C4-2B (cell line): ENCODE measurements at regions not wholly inside any gene's neighbourhood (a gene's known extent, or its start where the extent isn't known, plus 50 kb on each side); places are given as distances from the start of the nearest gene placed in this dataset.
"Not testable (repeated sequence)": the region's sequence is repeated elsewhere in the genome, so short reads cannot be mapped to it uniquely, and the experiment has no call there.

Experiments
- H3K27ac ChIP-seq: fragments of 450-650 bp; 2 replicates; pipeline ENCODE4 v1.5.1; 2017
- CTCF ChIP-seq: fragments of 450-650 bp; conservative IDR thresholded peaks from 2 replicates; pipeline ENCODE4 v1.5.1; 2017; ENCODE audit warnings: mild to moderate bottlenecking
- ZFX ChIP-seq: fragments of 450-650 bp; IDR thresholded peaks from 2 replicates; pipeline ENCODE4 v1.6.1; 2017

GRCh38 chr6:137673603-137674002, 179.4 kb upstream of the OLIG3 start:
- TF ChIP-seq CTCF = no peak
- no peak for TF ChIP-seq ZFX
- no peak overlapping the region for H3K27ac ChIP-seq

DNA sequence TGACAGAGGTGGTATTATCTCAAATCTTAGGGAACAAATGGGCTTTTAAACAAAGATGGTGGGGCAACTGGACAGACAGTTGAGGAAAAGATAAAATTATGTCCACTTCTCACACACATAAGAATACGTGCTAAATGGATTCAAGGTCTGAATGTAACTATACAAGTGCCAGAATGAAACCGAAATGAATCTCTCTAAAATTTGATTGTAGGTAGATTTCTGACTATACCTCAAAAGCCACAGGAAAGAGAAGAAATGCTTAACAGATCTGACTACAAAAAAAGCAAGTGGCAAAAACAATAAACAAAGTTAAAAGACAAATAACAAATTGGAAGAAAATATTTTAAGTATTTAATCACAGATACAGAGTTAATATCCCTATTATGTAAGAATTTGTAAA, 182.7 kb upstream of the OLIG3 start:
- no peak overlapping the region for H3K27ac ChIP-seq
- TF ChIP-seq ZFX = no peak
- TF ChIP-seq CTCF = no peak

DNA sequence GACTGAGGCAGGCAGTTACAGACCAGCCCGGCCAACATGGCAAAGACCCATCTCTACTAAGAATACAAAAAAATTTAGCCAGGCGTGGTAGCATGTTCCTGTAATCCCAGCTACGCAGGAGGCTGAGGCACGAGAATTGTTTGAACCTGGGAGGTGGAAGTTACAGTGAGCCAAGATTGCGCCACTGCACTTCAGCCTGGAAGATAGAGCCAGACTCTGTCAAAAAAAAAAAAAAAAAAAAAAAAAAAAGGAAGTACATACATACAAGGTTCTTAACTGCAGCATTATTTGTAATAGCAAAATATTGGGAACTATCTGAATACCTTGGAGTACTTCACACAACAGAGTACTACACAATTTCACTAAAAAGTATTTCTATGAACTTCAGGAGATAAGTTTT, 183.5 kb upstream of the OLIG3 start:
- TF ChIP-seq ZFX (no peak), CTCF (no peak)
- H3K27ac ChIP-seq = no peak overlapping the region

DNA sequence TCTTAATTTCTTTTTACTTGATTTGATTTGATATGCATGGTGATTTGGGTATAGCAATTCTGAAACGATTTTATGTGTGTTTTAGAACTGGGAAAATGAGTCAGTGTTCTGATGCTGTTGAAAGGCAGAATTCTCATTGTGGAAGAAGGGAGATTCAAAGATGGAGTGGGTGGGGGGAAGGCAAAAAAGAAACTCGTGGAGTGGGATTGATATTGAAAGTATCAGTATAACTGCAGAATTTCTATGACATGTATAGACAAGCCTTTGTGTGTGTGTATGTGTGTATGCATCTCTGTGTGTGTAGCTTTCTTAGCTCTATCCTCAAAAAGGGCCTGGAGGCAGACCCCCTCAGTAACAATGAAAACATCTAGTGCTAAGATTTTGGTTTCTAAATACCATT, 184.3 kb upstream of the OLIG3 start:
- H3K27ac ChIP-seq = no peak overlapping the region
- no peak for TF ChIP-seq ZFX
- no peak for TF ChIP-seq CTCF

DNA sequence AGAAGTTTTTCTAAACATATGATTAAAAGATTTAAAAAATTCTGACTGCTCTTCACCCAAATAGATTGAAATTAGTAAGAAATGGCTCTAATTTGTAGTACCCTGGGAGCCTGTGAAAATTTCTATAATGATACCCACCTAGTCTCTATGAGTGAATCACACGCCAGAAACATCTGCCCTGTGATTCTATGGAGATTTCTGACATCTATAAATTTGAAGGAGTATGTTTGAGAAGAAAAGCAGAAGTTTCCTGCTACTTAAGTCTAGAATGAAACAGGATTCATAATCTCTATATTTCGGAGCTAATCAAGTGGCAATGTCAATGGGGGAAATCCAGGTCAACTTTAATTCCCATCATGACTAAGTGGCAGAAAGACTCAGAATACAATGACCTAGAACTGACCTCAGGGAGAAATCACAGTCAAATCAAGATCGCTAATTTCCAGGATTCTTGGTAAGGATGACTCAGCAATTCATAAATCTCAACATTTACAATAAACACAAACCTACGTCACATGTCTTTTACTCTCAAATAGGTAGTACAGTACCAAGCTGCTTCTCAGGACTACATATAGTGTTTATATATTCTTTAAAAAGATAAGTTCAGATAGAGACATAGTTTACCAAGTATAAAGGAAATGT, 186.2 kb upstream of the TNFAIP3 start:
- H3K27ac ChIP-seq = no peak overlapping the region
- TF ChIP-seq ZFX = no peak
- no peak for TF ChIP-seq CTCF

DNA sequence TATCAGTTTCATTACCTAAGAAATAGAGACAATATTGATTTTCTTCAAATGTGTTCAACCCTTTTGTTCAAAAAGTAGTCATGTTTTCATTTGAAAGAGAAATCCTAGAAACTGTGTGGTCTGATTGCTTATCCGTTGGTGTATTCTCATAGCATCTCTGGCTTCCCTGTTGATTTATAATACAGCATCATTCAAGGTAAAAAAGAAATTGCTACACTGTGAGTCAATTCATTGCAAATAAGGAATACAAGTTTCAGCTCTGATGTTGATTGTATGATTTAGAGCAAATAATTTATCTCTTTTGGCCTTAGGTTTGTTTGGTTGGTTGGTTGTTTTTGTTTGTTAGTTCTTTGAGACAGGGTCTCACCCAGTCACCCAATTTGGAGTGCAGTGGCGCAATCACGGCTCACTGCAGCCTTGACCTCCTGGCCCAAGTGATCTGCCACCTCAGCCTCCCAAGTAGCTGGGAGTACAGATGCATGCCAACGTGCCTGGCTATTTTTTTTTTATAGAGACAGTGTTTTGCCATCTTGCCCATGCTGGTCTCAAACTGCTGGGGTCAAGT, 185.5 kb upstream of the TNFAIP3 start:
- TF ChIP-seq CTCF (no peak), ZFX (no peak)
- H3K27ac ChIP-seq = no peak overlapping the region

GRCh38 chr6:137682658-137683057, 184.4 kb upstream of the TNFAIP3 start:
- H3K27ac ChIP-seq = not testable (repeated sequence)

DNA sequence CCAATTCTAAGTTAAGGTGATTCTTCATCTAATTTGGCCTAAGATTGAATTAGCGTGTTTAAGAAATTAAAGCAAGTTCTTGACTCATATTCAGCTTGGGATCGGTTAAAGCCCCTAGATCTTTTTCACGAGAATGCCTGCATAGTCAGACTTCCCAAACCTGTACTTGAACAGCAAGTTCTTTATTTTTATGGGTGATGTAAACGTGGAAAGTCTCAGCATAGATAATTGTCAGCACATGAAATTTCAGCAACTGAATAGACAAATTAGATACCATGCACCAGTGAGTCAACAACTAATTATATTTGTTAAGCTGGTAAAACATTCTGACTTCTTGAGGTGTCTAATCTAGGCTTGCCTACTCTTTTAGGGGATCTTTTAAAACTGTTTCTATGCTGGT, 183.1 kb upstream of the TNFAIP3 start:
- TF ChIP-seq ZFX = no peak
- no peak for TF ChIP-seq CTCF
- no peak overlapping the region for H3K27ac ChIP-seq
